ENCODE measurements at regions not wholly inside any gene's neighbourhood (a gene's known extent, or its start where the extent isn't known, plus 50 kb on each side); places are given as distances from the start of the nearest gene placed in this dataset.

- H3K36me3 Mint-ChIP-seq (ENCODE audit: low read depth): no peaks in the 10 kb centered on the region
- no peak overlapping the region for H3K4me3 Mint-ChIP-seq
- ChIA-PET CTCF (no interaction called here), POLR2A (no interaction called here)
- H3K4me1 Mint-ChIP-seq: no peaks in the 10 kb centered on the region
- TF ChIP-seq CTCF (IDR thresholded peaks at IDR 0.05): no peak
- H3K27ac Mint-ChIP-seq: no peak overlapping the region
- peaks cover 4% of the 10 kb centered on the region for H3K27me3 Mint-ChIP-seq
- H3K9me3 Mint-ChIP-seq: no peaks in the 10 kb centered on the region
- ATAC-seq (ENCODE audit: low read depth): no peak
- no peak for DNase-seq
- intact Hi-C loops (cut with micrococcal nuclease): no loop called here
Observed at GRCh38 chr2:7961550-7961949, 720.3 kb upstream of the ID2 start.

GRCh38 chr2:7962161-7962560 lies 719.7 kb upstream of the ID2 start:
- H3K4me1 Mint-ChIP-seq: no peaks in the 10 kb centered on the region
- CTCF ChIA-PET: no interaction called here
- POLR2A ChIA-PET: no interaction called here
- H3K9me3 Mint-ChIP-seq: no peaks in the 10 kb centered on the region
- H3K27ac Mint-ChIP-seq: no peak overlapping the region
- peaks cover 4% of the 10 kb centered on the region for H3K27me3 Mint-ChIP-seq
- H3K36me3 Mint-ChIP-seq (ENCODE audit: low read depth): no peaks in the 10 kb centered on the region
- DNase-seq: no peak
- ATAC-seq (ENCODE audit: low read depth): no peak
- intact Hi-C loops (cut with micrococcal nuclease): no loop called here
- no peak for TF ChIP-seq CTCF (IDR thresholded peaks at IDR 0.05)
- H3K4me3 Mint-ChIP-seq: no peak overlapping the region

- POLR2A ChIA-PET: no interaction called here
- no peak for ATAC-seq (ENCODE audit: low read depth)
Observed at GRCh38 chr2:7963787-7964186, 718.1 kb upstream of the ID2 start.

GRCh38 chr2:7966032-7966431 lies 715.8 kb upstream of the ID2 start:
- ATAC-seq (ENCODE audit: low read depth): no peak
- H3K27ac Mint-ChIP-seq: no peak overlapping the region

More at GRCh38 chr2:7963787-7964186, 718.1 kb upstream of the ID2 start:
- CTCF ChIA-PET: no interaction called here
- Mint-ChIP-seq H3K27ac (no peak overlapping the region), H3K36me3 (ENCODE audit: low read depth) (no peaks in the 10 kb centered on the region), H3K9me3 (no peaks in the 10 kb centered on the region), H3K4me1 (no peaks in the 10 kb centered on the region), H3K27me3 (peaks cover 4% of the 10 kb centered on the region), H3K4me3 (no peak overlapping the region)
- no peak for DNase-seq
- intact Hi-C loops (cut with micrococcal nuclease): no loop called here
- no peak for TF ChIP-seq CTCF (IDR thresholded peaks at IDR 0.05)

GRCh38 chr2:7967707-7968405 lies 714.0 kb upstream of the ID2 start:
- Mint-ChIP-seq H3K27me3 (peaks cover 2% of the 10 kb centered on the region), H3K36me3 (ENCODE audit: low read depth) (no peaks in the 10 kb centered on the region), H3K27ac (no peak overlapping the region), H3K4me1 (no peaks in the 10 kb centered on the region), H3K9me3 (no peaks in the 10 kb centered on the region), H3K4me3 (no peak overlapping the region)
- intact Hi-C loops (cut with micrococcal nuclease): no loop called here
- ChIA-PET POLR2A (no interaction called here), CTCF (no interaction called here)
- ATAC-seq (ENCODE audit: low read depth) (no peak), DNase-seq (no peak)
- TF ChIP-seq CTCF (IDR thresholded peaks at IDR 0.05): no peak

More at GRCh38 chr2:7966032-7966431, 715.8 kb upstream of the ID2 start:
- DNase-seq: no peak
- Mint-ChIP-seq H3K27me3 (peaks cover 4% of the 10 kb centered on the region), H3K4me3 (no peak overlapping the region), H3K9me3 (no peaks in the 10 kb centered on the region), H3K36me3 (ENCODE audit: low read depth) (no peaks in the 10 kb centered on the region), H3K4me1 (no peaks in the 10 kb centered on the region)
- no peak for TF ChIP-seq CTCF (IDR thresholded peaks at IDR 0.05)
- intact Hi-C loops (cut with micrococcal nuclease): no loop called here
- ChIA-PET CTCF (no interaction called here), POLR2A (no interaction called here)

Measured in activated B cell treated with CpG ODN at 0.5 μM for 24 hours (primary cell).